ENCODE measurements at regions not wholly inside any gene's neighbourhood (a gene's known extent, or its start where the extent isn't known, plus 50 kb on each side); places are given as distances from the start of the nearest gene placed in this dataset.
A peak's percentile ranks its signal among the peaks of the same experiment; 100 is the strongest.

DNA sequence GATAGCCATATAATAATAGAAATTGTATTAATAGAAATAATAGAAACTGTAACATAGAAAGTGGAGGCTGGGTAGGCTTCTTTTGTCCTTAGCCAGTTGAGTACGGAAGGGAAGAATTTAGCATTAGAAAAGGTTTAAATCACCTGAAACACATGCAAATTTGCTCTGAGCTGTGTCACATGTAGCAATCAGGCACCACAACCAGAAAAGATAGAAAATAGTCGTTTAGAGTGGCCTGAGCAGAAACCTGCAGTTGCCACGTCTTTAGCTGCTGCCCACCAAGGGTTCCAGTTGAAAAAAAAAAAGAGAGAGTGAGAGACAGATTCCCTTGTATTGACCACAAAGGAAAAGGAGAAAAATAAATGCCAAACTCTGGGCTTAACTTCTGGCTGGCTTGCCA lies 188.8 kb downstream of the DDX3Y start:
- ChIA-PET POLR2A (ENCODE audit: partially characterized antibody) (interaction anchor here (1.2 to 1.7 kb wide), 2 partner anchors 106 to 167 kb away, joined by 3 to 5 read pairs; no protein-coding TSS in a partner anchor), CTCF (ENCODE audit: partially characterized antibody) (interaction anchor here (1.1 kb wide), 1 partner anchor 251 kb away, joined by 3 read pairs; no protein-coding TSS in a partner anchor)
- Histone ChIP-seq H3K4me3 (ENCODE audit: extremely low read depth in 1 of 4, insufficient read depth in 2 of 4, low read depth in 3 of 4, low read length in 4 of 4) (no peak overlapping the region), H2BK5ac (ENCODE audit: low read depth, low read length) (peak overlapping the region; percentile 87), H4K5ac (ENCODE audit: insufficient read length, low read depth, low read length) (peak overlapping the region; percentile 95), H3K4ac (replicated peaks; ENCODE audit: insufficient read length, low read depth, low read length) (no peak overlapping the region), H3K18ac (ENCODE audit: extremely low read depth, low read length) (peak overlapping the region; percentile 60; the same call in 1 of the 2 replicates), H4K20me1 (replicated peaks in 1 of 2; ENCODE audit: control insufficient read depth in 1 of 2, insufficient read depth in 2 of 2, low read length in 2 of 2) (no peaks in the 10 kb centered on the region), H3K36me3 (ENCODE audit: control insufficient read depth in 2 of 4, insufficient read depth in 4 of 4, low read length in 3 of 4) (peaks cover 0 to 6% (median 2%) of the 10 kb centered on the region in 4 experiments; a peak in 2 of 8 replicates), H3K23ac (ENCODE audit: insufficient read length) (no peak overlapping the region), H2BK20ac (ENCODE audit: low read length) (no peak overlapping the region), H4K91ac (replicated peaks; ENCODE audit: insufficient read length, low read length) (peak overlapping the region; percentile 81), H2BK12ac (ENCODE audit: low read depth, low read length) (no peak overlapping the region; the same call in 1 of the 2 replicates), H4K8ac (ENCODE audit: extremely low read depth, insufficient read depth, low read length) (no peak overlapping the region), H3K23me2 (ENCODE audit: low read depth, low read length) (no peaks in the 10 kb centered on the region), H3K27ac (ENCODE audit: low read depth, low read length) (peak overlapping the region; percentile 70), H2BK120ac (replicated peaks; ENCODE audit: low read depth, low read length) (peak overlapping the region; percentile 83), H3K56ac (replicated peaks; ENCODE audit: insufficient read length, low read depth, low read length) (peak overlapping the region; percentile 64), H3K4me1 (replicated peaks in 1 of 4; ENCODE audit: control insufficient read depth in 3 of 4, insufficient read depth in 4 of 4, low read length in 3 of 4) (peaks cover 0 to 8% (median 3%) of the 10 kb centered on the region in 4 experiments; a peak in 4 of 7 replicates), H2AK5ac (ENCODE audit: low read depth, low read length) (no peak overlapping the region; the same call in 1 of the 2 replicates), H3K79me1 (ENCODE audit: low read depth, low read length) (no peaks in the 10 kb centered on the region), H2BK15ac (ENCODE audit: low read length) (no peak overlapping the region), H3K14ac (ENCODE audit: insufficient read length) (no peak overlapping the region), H3K9me3 (ENCODE audit: insufficient read depth in 2 of 2, low read depth in 1 of 2, low read length in 1 of 2) (peaks cover 9 to 11% of the 10 kb centered on the region in 2 experiments; a peak in 3 of 4 replicates), H3K79me2 (ENCODE audit: control insufficient read depth in 1 of 2, insufficient read depth in 2 of 2, low read length in 2 of 2) (no peaks in the 10 kb centered on the region), H2AFZ (ENCODE audit: low read length) (no peak overlapping the region), H3K9ac (replicated peaks in 1 of 4; ENCODE audit: extremely low read depth in 1 of 4, low read depth in 3 of 4, low read length in 3 of 4) (no peak overlapping the region; a peak in 2 of 7 replicates), H3K4me2 (ENCODE audit: insufficient read depth in 1 of 2, low read depth in 2 of 2, low read length in 2 of 2) (peak overlapping the region; percentile 3 to 11; a peak in 1 of 4 replicates), H3K27me3 (replicated peaks in 1 of 4; ENCODE audit: control insufficient read depth in 3 of 4, extremely low read depth in 1 of 4, insufficient read depth in 3 of 4, low read length in 3 of 4) (no peaks in the 10 kb centered on the region)
- 0% methylated on average over 3 of the region's 3 CpGs; no CpG with 5 or more reads in 1 of the 2 experiments for WGBS, 2 experiments (ENCODE audit: extremely low coverage in 1 of 2, insufficient coverage in 1 of 2, insufficient read length in 1 of 2, insufficient replicate concordance in 2 of 2, low coverage in 1 of 2, low lambda C conversion rate in 2 of 2, missing lambda C conversion rate in 1 of 2)
- FAIRE-seq (peak; percentile 91), DNase-seq (ENCODE audit: low read depth in 1 of 2, low spot score in 2 of 2) (peak in 1 of 2 experiments; percentile 13)
- TF ChIP-seq CEBPB (IDR thresholded peaks at IDR 0.05; ENCODE audit: low read depth, low read length) (peak; percentile 16; the same call in 1 of the 2 replicates), RNF2 (IDR thresholded peaks at IDR 0.05; ENCODE audit: borderline replicate concordance, low read depth, low read length, missing control alignments, poor library complexity, severe bottlenecking) (no peak), JUN (IDR thresholded peaks at IDR 0.05; ENCODE audit: low read depth, low read length) (no peak), MAX (IDR thresholded peaks at IDR 0.05) (peak; percentile 24; the same call in 1 of the 2 replicates), NANOG (IDR thresholded peaks at IDR 0.05; ENCODE audit: insufficient read depth, low read depth, low read length, poor library complexity, severe bottlenecking) (peak; percentile 29), TBP (IDR thresholded peaks at IDR 0.05; ENCODE audit: low read depth, low read length) (no peak)
